Heart right ventricle (tissue), 16 donors: ENCODE measurements at regions not wholly inside any gene's neighbourhood (a gene's known extent, or its start where the extent isn't known, plus 50 kb on each side); places are given as distances from the start of the nearest gene placed in this dataset.

Experiments used
- ATAC-seq, 8 donors: fragments of 200-7000 bp; cut with Tn5 transposase; one replicate each; pipeline ENCODE4 v1.9.1; 2020; ENCODE audit warnings: mild to moderate bottlenecking in 8 of 8, moderate library complexity in 8 of 8, moderate number of reproducible peaks in 1 of 8
- DNase-seq, 2 donors: peaks; one replicate each; pipeline ENCODE4 v3.0.0-alpha.2; 2020
- H3K27ac ChIP-seq, 10 donors: fragments of 200-600 bp; sonication (generic) in 2 of 10; one replicate each; pipeline versions ENCODE4 v1.5.0 to v1.8.0; 2020 to 2022; ENCODE audit warnings: mild to moderate bottlenecking in 3 of 10
- H3K27me3 ChIP-seq, 7 donors: fragments of 200-600 bp; one replicate each; pipeline ENCODE4 v1.8.0; 2021 to 2022; ENCODE audit warnings: mild to moderate bottlenecking in 2 of 7
- H3K36me3 ChIP-seq, 9 donors: fragments of 200-600 bp; sonication (generic) in 1 of 9; one replicate each; pipeline versions ENCODE4 v1.5.0 to v1.8.0; 2020 to 2022; ENCODE audit warnings: mild to moderate bottlenecking in 2 of 9
- H3K4me1 ChIP-seq, 9 donors: fragments of 200-600 bp; sonication (generic) in 1 of 9; one replicate each; pipeline versions ENCODE4 v1.5.0 to v1.8.0; 2020 to 2022; ENCODE audit warnings: mild to moderate bottlenecking in 4 of 9
- H3K4me3 ChIP-seq, 10 donors: fragments of 200-600 bp; sonication (generic) in 2 of 10; one replicate each; pipeline versions ENCODE4 v1.5.0 to v1.8.0; 2020 to 2022; ENCODE audit warnings: mild to moderate bottlenecking in 7 of 10, moderate library complexity in 2 of 10
- H3K9me3 ChIP-seq, 11 donors: fragments of 200-600 bp in 10 of 11; sonication (generic) in 2 of 11; one replicate each; pipeline versions ENCODE4 v1.5.0 to v1.8.0; 2013 to 2022; ENCODE audit warnings: mild to moderate bottlenecking in 2 of 11, control low read depth in 1 of 11, moderate library complexity in 1 of 11
- CTCF ChIP-seq, 9 donors: fragments of 200-600 bp; sonication (generic) in 2 of 9; IDR thresholded peaks; one replicate each; pipeline versions ENCODE4 v1.5.0 to v1.8.0; 2021 to 2022; ENCODE audit warnings: antibody characterized with exemption in 9 of 9, mild to moderate bottlenecking in 5 of 9, moderate library complexity in 1 of 9
- WGBS, 2 donors: extraction: QIAGEN DNeasy Blood & Tissue Kit; methylation state at CpG; one replicate each; pipeline ENCODE4 v1.1.7; 2013; ENCODE audit warnings: inconsistent platforms in 1 of 2; 5-methylcytosine and 5-hydroxymethylcytosine counted together
- intact Hi-C, 10 donors: fragments of 100-400 bp; cut with DNase I; formaldehyde crosslinking; loops; one replicate each; pipeline versions ENCODE4 v1.11.1 to v1.14.2; 2022
- donor health status: Arrhythmogenic right ventricular cardiomyopathy.
- donor health status: ischemic (EF 13 %, LVEDD 7.1; RV severe dilation, severe dysfunction).
- donor health status: healthy with polysubstance abuse.
- donor health status: DM: no; HTN: yes; CAD: no.
- donor health status: DM: no; HTN: no; CAD: no.
- donor health status: ischemic (EF 25% LVEDD 6.9; RV normal size, moderate dysfunction).
- donor health status: ischemic (EF 25% LVEDD 5.7; RV mildly dilated, moderate dysfunction).
- donor health status: healthy.
- donor health status: DM: yes; HTN: yes; CAD: no.
- donor health status: Ischemic cardiomyopathy.
- donor health status: ischemic (EF 35%, LVEDD 5.7; RV mildly dilated, moderate dysfunction).
- donor health status: nonischemic (EF 11% LVEDD 7.7; RV severe dilation, severe dysfunction).
- donor health status: DM: yes; HTN: yes; CAD: no.
- donor health status: PGD.
- donor health status: ischemic (EF 29% LVEDD 5.4; RV normal size, mild dysfunction).
- donor health status: nonischemic (EF 23%, LVEDD 6.1; RV moderate dilation, normal function).

- Histone ChIP-seq H3K4me3 (no peak overlapping the region), H3K4me1 (no peaks in the 10 kb centered on the region), H3K36me3 (no peaks in the 10 kb centered on the region), H3K27ac (no peak overlapping the region), H3K27me3 (peaks cover 0 to 21% (median 4%) of the 10 kb centered on the region in 7 donors), H3K9me3 (peaks cover 0 to 19% (median 4%) of the 10 kb centered on the region in 11 donors)
- ATAC-seq (no peak), DNase-seq (no peak)
- 84 to 90% methylated on average over 17 of the region's 17 CpGs for WGBS, 2 donors
- no peak for TF ChIP-seq CTCF (IDR thresholded peaks at IDR 0.05)
- intact Hi-C loops, result no loop called here
These were observed 259.9 kb downstream of the NDUFA10 start for GRCh38 chr2:239765076-239765845.

GRCh38 chr2:239763433-239764097 is 261.6 kb downstream of the NDUFA10 start:
- Histone ChIP-seq H3K27ac (no peak overlapping the region), H3K4me1 (no peaks in the 10 kb centered on the region), H3K27me3 (peaks cover 0 to 24% (median 7%) of the 10 kb centered on the region in 7 donors), H3K4me3 (no peak overlapping the region), H3K36me3 (no peaks in the 10 kb centered on the region), H3K9me3 (peaks cover 0 to 22% (median 4%) of the 10 kb centered on the region in 11 donors)
- ATAC-seq, result no peak
- 79 to 87% methylated on average over 13 of the region's 13 CpGs for WGBS, 2 donors
- no peak for TF ChIP-seq CTCF (IDR thresholded peaks at IDR 0.05)
- DNase-seq, result no peak
- intact Hi-C loops, result no loop called here

GRCh38 chr2:239762655-239763269 is 262.4 kb downstream of the NDUFA10 start:
- H3K27ac ChIP-seq, result no peak overlapping the region
- no peak for ATAC-seq
- no peak overlapping the region for H3K4me3 ChIP-seq
- 72 to 74% methylated on average over 14 of the region's 14 CpGs for WGBS, 2 donors
- no peak for TF ChIP-seq CTCF (IDR thresholded peaks at IDR 0.05)
- no peak for DNase-seq
- H3K27me3 ChIP-seq, result peaks cover 0 to 26% (median 12%) of the 10 kb centered on the region in 7 donors
- no peaks in the 10 kb centered on the region for H3K36me3 ChIP-seq
- H3K4me1 ChIP-seq, result no peaks in the 10 kb centered on the region
- peaks cover 0 to 22% (median 4%) of the 10 kb centered on the region in 11 donors for H3K9me3 ChIP-seq
- intact Hi-C loops, result no loop called here

- Histone ChIP-seq H3K9me3 (peaks cover 0 to 22% (median 4%) of the 10 kb centered on the region in 11 donors), H3K4me3 (no peak overlapping the region), H3K27me3 (peaks cover 0 to 31% (median 12%) of the 10 kb centered on the region in 7 donors), H3K36me3 (no peaks in the 10 kb centered on the region), H3K4me1 (peaks cover 0 to 3% (median 0%) of the 10 kb centered on the region in 9 donors), H3K27ac (no peak overlapping the region)
- no peak for DNase-seq
- no peak for ATAC-seq
- no peak for TF ChIP-seq CTCF (IDR thresholded peaks at IDR 0.05)
- intact Hi-C loops, result no loop called here
- 96 to 100% methylated on average over 2 of the region's 2 CpGs for WGBS, 2 donors
These were observed 263.0 kb downstream of the NDUFA10 start for GRCh38 chr2:239762106-239762505.
